Renal pelvis (tissue), 1 donor: ENCODE measurements at regions not wholly inside any gene's neighbourhood (a gene's known extent, or its start where the extent isn't known, plus 50 kb on each side); places are given as distances from the start of the nearest gene placed in this dataset.
"Not testable (repeated sequence)": the region's sequence is repeated elsewhere in the genome, so short reads cannot be mapped to it uniquely, and the experiment has no call there.

Experiments
- DNase-seq: peaks from one replicate; pipeline ENCODE4 v3.0.0-alpha.2; 2013

DNA sequence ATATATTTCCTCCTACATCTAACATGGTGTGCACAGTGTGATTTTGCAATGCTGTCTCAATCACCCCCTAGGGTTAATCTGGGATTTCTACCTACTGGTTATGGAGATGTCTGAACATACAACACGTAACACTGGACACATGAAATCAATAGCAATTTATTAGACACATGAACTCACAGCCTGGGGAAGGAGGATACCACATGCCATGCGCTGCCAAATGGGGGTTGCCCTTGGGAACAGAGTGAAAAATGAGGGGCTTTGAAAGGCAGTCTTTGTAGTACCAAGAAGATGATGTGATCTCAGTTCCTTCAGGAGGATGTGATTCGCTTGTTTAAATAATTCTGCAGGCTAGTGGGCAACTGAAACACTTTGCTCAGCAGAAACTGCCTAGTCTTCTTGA, 253.6 kb upstream of the LRRC4C start:
- no peak for DNase-seq

DNA sequence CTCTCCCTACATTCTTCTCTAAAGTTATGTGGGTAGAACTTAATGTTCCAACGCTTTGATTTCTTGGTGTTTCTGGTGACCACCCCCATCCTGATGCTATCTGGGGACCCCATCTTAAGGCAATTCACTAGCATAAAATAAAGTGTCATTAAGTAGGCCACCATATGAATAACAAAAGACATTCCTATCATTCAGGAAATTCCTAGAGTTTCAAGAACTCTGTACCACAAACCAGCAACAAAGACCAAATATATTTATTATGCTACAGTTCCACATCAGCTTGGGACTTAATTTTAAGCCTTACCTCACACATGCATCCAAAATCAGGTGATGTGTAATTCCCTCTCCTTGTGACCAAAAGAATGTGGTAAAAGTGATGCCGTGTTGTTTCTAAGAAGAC, 254.6 kb upstream of the LRRC4C start:
- DNase-seq, result no peak

- DNase-seq, result no peak
These were observed 257.4 kb upstream of the LRRC4C start for GRCh38 chr11:41716862-41717261.

DNA sequence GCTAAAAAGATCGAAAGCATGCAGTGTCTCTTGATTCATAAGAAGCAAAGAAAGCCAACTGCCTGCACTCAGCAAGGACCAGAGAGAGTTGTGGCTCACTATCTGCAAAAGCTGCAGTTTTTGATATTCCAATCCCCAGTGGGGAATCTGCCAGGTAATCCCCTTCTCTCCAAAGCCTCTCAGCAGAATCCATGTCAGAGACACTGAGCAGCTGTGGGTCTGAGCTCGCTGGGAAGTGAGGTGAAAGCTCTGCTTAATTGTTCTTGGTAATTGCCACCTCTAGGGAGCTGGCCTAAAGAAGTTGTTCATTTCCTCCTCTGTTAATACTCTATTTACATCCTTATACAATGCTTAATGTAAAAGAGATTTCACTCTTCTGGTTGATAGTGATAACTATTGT, 261.3 kb upstream of the LRRC4C start:
- no peak for DNase-seq

DNA sequence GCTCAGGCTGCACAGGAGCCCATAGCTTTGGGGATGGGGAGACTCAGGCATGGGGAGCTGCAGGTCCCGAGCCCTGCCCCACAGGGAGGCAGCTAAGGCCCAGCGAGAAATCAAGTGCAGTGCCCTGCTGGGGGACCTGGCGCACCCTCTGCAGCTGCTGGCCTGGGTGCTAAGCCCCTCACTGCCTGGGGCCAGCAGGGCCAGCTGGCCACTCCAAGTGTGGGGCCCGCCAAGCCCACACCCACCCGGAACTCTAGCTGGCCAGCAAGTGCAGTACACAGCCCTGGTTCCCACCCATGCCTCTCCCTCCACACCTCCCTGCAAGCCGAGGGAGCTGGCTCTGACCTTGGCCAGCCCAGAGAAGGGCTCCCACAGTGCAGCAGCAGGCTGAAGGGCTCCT, 268.7 kb upstream of the LRRC4C start:
- not testable (repeated sequence) for DNase-seq

- no peak for DNase-seq
These were observed 315.8 kb upstream of the LRRC4C start for GRCh38 chr11:41775296-41775695.

- no peak for DNase-seq
These were observed 320.0 kb upstream of the LRRC4C start for GRCh38 chr11:41779401-41779960.

DNA sequence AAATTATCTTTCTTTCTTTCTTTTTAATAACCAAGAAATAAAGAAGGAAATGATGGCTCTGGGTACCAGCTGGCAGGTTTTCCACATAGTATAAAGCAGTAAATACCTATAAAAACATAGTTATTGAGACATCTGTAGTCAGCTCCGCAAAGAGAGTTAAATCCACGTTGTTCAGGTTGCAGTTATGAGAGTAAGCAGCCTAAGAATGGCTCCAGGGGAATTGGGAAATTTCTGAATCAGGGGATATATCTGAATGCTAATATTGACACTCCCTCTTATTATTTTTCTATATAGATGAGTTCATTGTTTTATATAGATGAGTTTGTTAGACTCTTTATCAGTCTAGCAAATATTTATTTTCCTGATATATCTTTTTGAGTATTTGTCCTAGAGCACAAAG, 322.0 kb upstream of the LRRC4C start:
- no peak for DNase-seq

- DNase-seq, result peak; percentile 39
These were observed 325.3 kb upstream of the LRRC4C start for GRCh38 chr11:41784513-41785335.

- peak; percentile 51 for DNase-seq
These were observed 326.6 kb upstream of the LRRC4C start for GRCh38 chr11:41786087-41786486.

DNA sequence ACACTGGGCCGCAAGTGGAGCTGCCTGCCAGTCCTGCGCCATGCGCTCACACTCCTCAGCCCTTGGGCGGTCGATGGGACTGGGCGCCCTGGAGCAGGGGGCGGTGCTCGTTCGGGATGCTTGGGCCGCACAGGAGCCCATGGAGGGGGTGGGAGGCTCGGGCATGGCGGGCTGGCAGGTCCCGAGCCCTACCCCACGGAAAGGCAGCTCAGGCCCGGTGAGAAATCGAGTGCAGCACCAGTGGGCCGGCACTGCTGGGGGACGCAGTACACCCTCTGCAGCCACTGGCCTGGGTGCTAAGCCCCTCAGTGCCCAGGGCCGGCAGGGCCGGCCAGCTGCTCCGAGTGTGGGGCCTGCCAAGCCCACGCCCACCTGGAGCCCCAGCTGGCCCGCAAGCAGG, 328.7 kb upstream of the LRRC4C start:
- DNase-seq, result no peak

- DNase-seq, result no peak
These were observed 329.9 kb upstream of the LRRC4C start for GRCh38 chr11:41789376-41789775.

GRCh38 chr11:41795004-41795403, 335.6 kb upstream of the LRRC4C start:
- no peak for DNase-seq

DNA sequence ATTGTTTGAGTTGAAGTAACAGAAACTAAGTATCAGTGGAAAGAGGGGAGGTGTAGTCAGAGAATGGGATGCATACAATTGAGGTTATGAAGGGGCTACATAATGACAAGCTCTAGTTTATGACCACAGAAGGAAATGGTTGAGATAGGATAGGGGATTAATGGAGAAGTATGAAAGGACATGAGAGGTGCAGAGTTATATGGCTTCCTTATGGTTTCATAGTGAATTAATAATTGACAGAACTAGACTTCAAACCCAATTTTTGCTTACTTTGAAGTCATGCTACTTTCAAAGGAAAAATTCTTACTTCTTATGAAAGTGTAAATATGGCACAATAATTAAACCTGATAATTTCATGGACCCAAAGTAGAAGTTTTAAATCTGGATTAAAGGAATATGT, 340.3 kb upstream of the LRRC4C start:
- DNase-seq, result no peak

- DNase-seq, result no peak
These were observed 344.4 kb upstream of the LRRC4C start for GRCh38 chr11:41803895-41804294.

GRCh38 chr11:41816396-41816795, 356.9 kb upstream of the LRRC4C start:
- peak; percentile 35 for DNase-seq

- not testable (repeated sequence) for DNase-seq
These were observed 364.8 kb upstream of the LRRC4C start for GRCh38 chr11:41824287-41824686.

- DNase-seq, result no peak
These were observed 366.6 kb upstream of the LRRC4C start for GRCh38 chr11:41826085-41826484.

GRCh38 chr11:41836431-41836830, 377.0 kb upstream of the LRRC4C start:
- no peak for DNase-seq

DNA sequence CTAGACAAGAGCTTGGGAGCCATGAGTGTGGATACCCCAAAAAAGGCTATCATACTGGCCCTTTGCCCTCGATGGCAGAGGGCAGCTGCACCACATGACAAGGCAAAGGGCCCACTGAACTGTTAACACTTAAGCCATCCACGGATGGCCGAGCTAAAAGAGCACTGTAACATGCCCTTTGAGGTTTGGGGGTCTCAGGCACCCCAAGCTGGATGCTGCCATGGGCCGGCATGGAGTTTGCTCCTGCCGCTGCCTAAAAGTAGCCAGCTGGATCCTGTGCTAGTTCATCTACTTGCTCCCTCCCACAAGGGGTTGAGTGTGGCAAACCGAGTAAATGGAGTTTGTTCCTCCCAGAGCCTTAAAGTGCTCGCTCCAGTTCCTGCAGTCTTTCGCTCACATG, 383.2 kb upstream of the LRRC4C start:
- no peak for DNase-seq

- DNase-seq, result no peak
These were observed 385.6 kb upstream of the LRRC4C start for GRCh38 chr11:41845066-41845465.

GRCh38 chr11:41848349-41848748, 388.9 kb upstream of the LRRC4C start:
- no peak for DNase-seq

DNA sequence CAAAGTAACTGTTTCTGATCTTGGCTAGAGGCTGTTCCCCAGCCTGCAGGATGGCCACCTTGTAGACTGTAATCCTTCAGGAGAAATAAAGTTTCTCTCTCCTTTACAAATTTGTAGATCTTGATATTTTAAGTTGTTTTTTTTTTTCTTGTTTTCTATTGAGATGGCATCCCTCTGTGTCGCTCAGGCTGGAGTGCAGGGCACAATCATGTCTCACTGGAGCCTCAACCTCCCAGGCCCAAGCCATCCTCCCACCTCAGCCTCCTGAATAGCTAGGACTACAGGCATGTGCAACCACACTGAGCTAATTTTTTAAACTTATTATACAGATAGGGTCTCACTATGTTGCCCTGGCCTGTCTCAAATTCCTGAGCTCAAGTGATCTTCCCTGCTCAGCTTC, 389.8 kb upstream of the LRRC4C start:
- no peak for DNase-seq

DNA sequence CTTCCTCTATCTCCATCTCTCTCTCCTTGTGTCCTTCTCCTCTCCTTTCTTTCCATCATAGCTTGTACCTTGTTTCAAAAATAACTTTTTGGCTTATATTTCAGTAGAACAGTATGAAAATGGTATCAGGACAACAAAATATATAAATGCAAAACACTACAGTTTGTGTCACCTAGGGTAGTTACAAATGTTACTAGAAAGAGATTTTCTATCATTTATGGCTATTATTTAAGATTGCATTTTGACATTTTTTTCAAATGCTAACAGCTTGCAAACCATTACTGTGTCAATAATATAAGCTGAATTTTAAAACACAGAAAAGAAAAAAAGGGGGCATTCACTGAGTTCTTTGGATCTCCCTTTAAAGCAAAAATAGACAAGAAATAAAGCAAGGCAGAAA, 392.3 kb upstream of the LRRC4C start:
- no peak for DNase-seq
